HPDE6-E6E7 (cell line): ENCODE measurements at regions not wholly inside any gene's neighbourhood (a gene's known extent, or its start where the extent isn't known, plus 50 kb on each side); places are given as distances from the start of the nearest gene placed in this dataset.

Experiments
- DNase-seq: peaks from one replicate; pipeline ENCODE4 v3.0.0; 2011; ENCODE audit warnings: missing footprints; ENCODE audit errors: extremely low spot score

GRCh38 chr2:238560234-238560633, 133.5 kb downstream of the ASB1 start:
- DNase-seq: no peak

- DNase-seq: no peak
These were observed 134.5 kb downstream of the ASB1 start for GRCh38 chr2:238561230-238561629.

GRCh38 chr2:238562446-238562845, 135.7 kb downstream of the ASB1 start:
- DNase-seq: no peak

- DNase-seq: no peak
These were observed 136.8 kb downstream of the ASB1 start for GRCh38 chr2:238563551-238563950.

GRCh38 chr2:238564286-238564920, 137.7 kb downstream of the ASB1 start:
- DNase-seq: no peak

GRCh38 chr2:238565031-238565430, 138.3 kb downstream of the ASB1 start:
- DNase-seq: no peak

GRCh38 chr2:238566001-238566645, 139.4 kb downstream of the ASB1 start:
- DNase-seq: no peak

- DNase-seq: no peak
These were observed 140.5 kb downstream of the ASB1 start for GRCh38 chr2:238567067-238567855.

GRCh38 chr2:238567996-238568395, 141.3 kb downstream of the ASB1 start:
- DNase-seq: no peak

GRCh38 chr2:238568455-238569440, 142.0 kb downstream of the ASB1 start:
- no peak for DNase-seq

GRCh38 chr2:238569507-238570195, 142.9 kb downstream of the ASB1 start:
- DNase-seq: no peak

GRCh38 chr2:238570391-238570790, 143.7 kb downstream of the ASB1 start:
- no peak for DNase-seq

- no peak for DNase-seq
These were observed 144.2 kb downstream of the ASB1 start for GRCh38 chr2:238570926-238571325.

GRCh38 chr2:238571661-238572372, 145.1 kb downstream of the ASB1 start:
- no peak for DNase-seq

- DNase-seq: peak; percentile 53
These were observed 146.5 kb downstream of the ASB1 start for GRCh38 chr2:238573065-238573778.

GRCh38 chr2:238573916-238574315, 147.2 kb downstream of the ASB1 start:
- no peak for DNase-seq

- no peak for DNase-seq
These were observed 148.0 kb downstream of the ASB1 start for GRCh38 chr2:238574490-238575271.

- no peak for DNase-seq
These were observed 149.9 kb downstream of the ASB1 start for GRCh38 chr2:238576674-238577073.

- no peak for DNase-seq
These were observed 151.5 kb downstream of the ASB1 start for GRCh38 chr2:238578256-238578655.
